Lower leg skin (tissue), 4 donors: ENCODE measurements at regions not wholly inside any gene's neighbourhood (a gene's known extent, or its start where the extent isn't known, plus 50 kb on each side); places are given as distances from the start of the nearest gene placed in this dataset.

Experiments
- DNase-seq, 2 donors: peaks; one replicate each; pipeline ENCODE4 v3.0.0-alpha.2; 2019; ENCODE audit warnings: low spot score in 2 of 2
- H3K4me3 ChIP-seq: fragments of 200-600 bp; sonication (generic); 2 replicates; pipeline ENCODE4 v1.5.1; 2017; ENCODE audit warnings: mild to moderate bottlenecking, low read depth; ENCODE audit not compliant: poor library complexity, severe bottlenecking
- POLR2A ChIP-seq, 2 donors: fragments of 450-650 bp; IDR thresholded peaks; one replicate each; pipeline ENCODE4 v1.6.1; 2016 to 2017; ENCODE audit warnings: antibody characterized with exemption in 2 of 2, mild to moderate bottlenecking in 1 of 2, moderate library complexity in 1 of 2
- WGBS, 2 donors: methylation state at CpG; one replicate each; pipeline ENCODE4 v1.1.5; 2018; 5-methylcytosine and 5-hydroxymethylcytosine counted together
- intact Hi-C: fragments of 100-400 bp; cut with DNase I; formaldehyde crosslinking; loops from one replicate; pipeline ENCODE4 v1.15.0; 2023; ENCODE audit warnings: low total_unique reads
- TF ChIP-seq, protein P1 (sequence below), 3 donors: fragments of 450-650 bp; IDR thresholded peaks; one replicate each; pipeline ENCODE4 v1.5.1; 2016; ENCODE audit warnings: antibody characterized with exemption in 3 of 3, mild to moderate bottlenecking in 3 of 3, moderate library complexity in 2 of 3

- no peak for TF ChIP-seq POLR2A (IDR thresholded peaks at IDR 0.05)
- TF ChIP-seq, protein P1, sequence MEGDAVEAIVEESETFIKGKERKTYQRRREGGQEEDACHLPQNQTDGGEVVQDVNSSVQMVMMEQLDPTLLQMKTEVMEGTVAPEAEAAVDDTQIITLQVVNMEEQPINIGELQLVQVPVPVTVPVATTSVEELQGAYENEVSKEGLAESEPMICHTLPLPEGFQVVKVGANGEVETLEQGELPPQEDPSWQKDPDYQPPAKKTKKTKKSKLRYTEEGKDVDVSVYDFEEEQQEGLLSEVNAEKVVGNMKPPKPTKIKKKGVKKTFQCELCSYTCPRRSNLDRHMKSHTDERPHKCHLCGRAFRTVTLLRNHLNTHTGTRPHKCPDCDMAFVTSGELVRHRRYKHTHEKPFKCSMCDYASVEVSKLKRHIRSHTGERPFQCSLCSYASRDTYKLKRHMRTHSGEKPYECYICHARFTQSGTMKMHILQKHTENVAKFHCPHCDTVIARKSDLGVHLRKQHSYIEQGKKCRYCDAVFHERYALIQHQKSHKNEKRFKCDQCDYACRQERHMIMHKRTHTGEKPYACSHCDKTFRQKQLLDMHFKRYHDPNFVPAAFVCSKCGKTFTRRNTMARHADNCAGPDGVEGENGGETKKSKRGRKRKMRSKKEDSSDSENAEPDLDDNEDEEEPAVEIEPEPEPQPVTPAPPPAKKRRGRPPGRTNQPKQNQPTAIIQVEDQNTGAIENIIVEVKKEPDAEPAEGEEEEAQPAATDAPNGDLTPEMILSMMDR (IDR thresholded peaks at IDR 0.05), result no peak
- intact Hi-C loops, result no loop called here
- no peak for DNase-seq
- H3K4me3 ChIP-seq, result no peak overlapping the region
Observed at GRCh38 chr12:91835693-91836092, 310.0 kb downstream of the BTG1 start.

- intact Hi-C loops, result no loop called here
- 85 to 86% methylated on average over 3 of the region's 3 CpGs for WGBS, 2 donors
- TF ChIP-seq POLR2A (IDR thresholded peaks at IDR 0.05), result no peak
- TF ChIP-seq, protein P1 (IDR thresholded peaks at IDR 0.05), result no peak
- no peak overlapping the region for H3K4me3 ChIP-seq
- DNase-seq, result no peak
Observed at GRCh38 chr12:91833780-91834359, 311.8 kb downstream of the BTG1 start.

DNA sequence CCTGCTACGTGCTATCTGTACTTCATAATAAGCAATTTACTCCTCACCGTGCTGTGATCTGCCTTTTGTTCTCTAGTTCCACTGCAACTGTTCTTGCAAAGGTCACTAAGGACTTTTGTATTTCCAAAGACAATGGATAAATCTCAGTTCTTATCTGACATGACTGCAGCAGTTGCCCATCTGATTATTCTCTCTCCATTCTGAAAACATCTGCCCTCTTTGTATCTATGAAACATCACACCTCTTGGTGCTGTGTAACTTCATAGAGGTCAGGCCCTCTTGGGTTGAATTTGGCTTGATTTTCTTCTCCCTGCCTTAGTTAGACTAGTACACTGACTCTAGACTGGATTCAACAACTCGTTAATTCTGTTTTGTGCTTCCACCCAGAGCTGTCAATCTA is 319.6 kb downstream of the BTG1 start:
- no peak for TF ChIP-seq POLR2A (IDR thresholded peaks at IDR 0.05)
- TF ChIP-seq, protein P1 (IDR thresholded peaks at IDR 0.05), result no peak
- H3K4me3 ChIP-seq, result no peak overlapping the region
- no peak for DNase-seq
- intact Hi-C loops, result no loop called here
- WGBS, 2 donors, result 89 to 90% methylated on average over 3 of the region's 3 CpGs

DNA sequence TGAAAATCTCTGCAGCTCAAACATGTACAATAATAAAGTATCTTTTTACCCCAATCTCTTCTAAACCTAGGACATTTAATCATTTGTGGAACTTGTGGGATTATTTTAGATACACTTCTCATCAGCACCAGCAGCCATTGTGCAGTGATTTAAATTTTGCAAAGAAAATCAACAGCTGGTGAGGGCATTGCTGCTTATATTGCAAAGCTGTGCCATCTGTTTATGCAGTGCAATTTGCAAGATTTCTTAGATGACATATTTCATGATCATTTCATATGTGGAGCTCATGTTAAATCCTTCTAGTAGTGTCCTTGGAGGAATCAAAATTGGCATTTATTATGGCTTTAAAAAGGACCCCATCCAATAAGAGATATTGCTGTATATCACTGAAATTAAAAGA is 320.7 kb downstream of the BTG1 start:
- H3K4me3 ChIP-seq, result no peak overlapping the region
- TF ChIP-seq, protein P1 (IDR thresholded peaks at IDR 0.05), result no peak
- no peak for TF ChIP-seq POLR2A (IDR thresholded peaks at IDR 0.05)
- intact Hi-C loops, result loop anchor here (5.0 kb wide), 1 partner anchor 1432 kb away; no protein-coding TSS in a partner anchor
- DNase-seq, result no peak

- DNase-seq, result peak; percentile 71 to 85
- TF ChIP-seq, protein P1 (IDR thresholded peaks at IDR 0.05), result no peak
- H3K4me3 ChIP-seq, result no peak overlapping the region
- intact Hi-C loops, result loop anchor here (10.0 kb wide), 1 partner anchor 326 kb away; the partner anchor contains the start of gene BTG1
Observed at GRCh38 chr12:91819132-91819447, 326.6 kb downstream of the BTG1 start.
